ENCODE measurements at regions not wholly inside any gene's neighbourhood (a gene's known extent, or its start where the extent isn't known, plus 50 kb on each side); places are given as distances from the start of the nearest gene placed in this dataset.

- H3K27me3 ChIP-seq (ENCODE audit: control insufficient read depth in 2 of 2, insufficient read depth in 2 of 2, low read length in 2 of 2): no peaks in the 10 kb centered on the region
- no peak overlapping the region for H3K9ac ChIP-seq (replicated peaks; ENCODE audit: extremely low read depth, insufficient read depth, low read length)
- no peak overlapping the region for H2AFZ ChIP-seq (ENCODE audit: low read depth, low read length)
- no peaks in the 10 kb centered on the region for H4K20me1 ChIP-seq (replicated peaks; ENCODE audit: control insufficient read depth, extremely low read depth, insufficient read depth, low read length)
- no peak overlapping the region for H3K4me2 ChIP-seq (ENCODE audit: insufficient read depth, low read length)
- FAIRE-seq: no peak
- no peaks in the 10 kb centered on the region for H3K79me2 ChIP-seq (ENCODE audit: control insufficient read depth, insufficient read depth, low read length)
- H3K4me1 ChIP-seq (ENCODE audit: control insufficient read depth, extremely low read depth, insufficient read depth, low read length): peaks cover 6% of the 10 kb centered on the region
- TF ChIP-seq POLR2A (IDR thresholded peaks at IDR 0.05; ENCODE audit: low read depth, low read length): no peak
- no peak for TF ChIP-seq EZH2 (IDR thresholded peaks at IDR 0.05; ENCODE audit: borderline replicate concordance, low read depth, low read length, severe bottlenecking)
- TF ChIP-seq MYC (IDR thresholded peaks at IDR 0.05; ENCODE audit: low read depth, low read length): no peak
- TF ChIP-seq FOS (IDR thresholded peaks at IDR 0.05; ENCODE audit: borderline replicate concordance, insufficient read depth, low read length): peak; percentile 65
- peak; percentile 35 for TF ChIP-seq JUN (IDR thresholded peaks at IDR 0.05; ENCODE audit: borderline replicate concordance, insufficient read depth, insufficient read length, low read depth)
- TF ChIP-seq POLR2AphosphoS5 (IDR thresholded peaks at IDR 0.05; ENCODE audit: insufficient read depth, low read depth, low read length): peak; percentile 49
- peak; percentile 82 for TF ChIP-seq GATA2 (IDR thresholded peaks at IDR 0.05; ENCODE audit: insufficient read depth, insufficient read length, low read depth, low read length)
- dilution Hi-C loops (cut with MboI; ENCODE audit: extremely low pct_ligation_motif_present, low sequenced_read_pairs) (no loop called here), intact Hi-C loops (cut with micrococcal nuclease) (no loop called here)
- ChIA-PET POLR2A (no interaction called here), CTCF (interaction anchor here (1.0 kb wide), 1 partner anchor 79 kb away, joined by 4 read pairs; no protein-coding TSS in a partner anchor)
- H3K36me3 ChIP-seq (ENCODE audit: control insufficient read depth in 2 of 2, extremely low read depth in 1 of 2, insufficient read depth in 2 of 2, low read length in 2 of 2): no peaks in the 10 kb centered on the region
- peak; percentile 55 for DNase-seq (ENCODE audit: low read depth, low spot score)
- no peak overlapping the region for H3K4me3 ChIP-seq (replicated peaks in 1 of 3; ENCODE audit: insufficient read depth in 1 of 3, low read depth in 1 of 3, low read length in 3 of 3)
- no peak overlapping the region for H3K27ac ChIP-seq (ENCODE audit: insufficient read depth, low read depth, low read length)
- no peaks in the 10 kb centered on the region for H3K9me3 ChIP-seq (replicated peaks; ENCODE audit: control insufficient read depth, insufficient read depth, low read length)
- no TSS peak for BruUV-seq (replicated peaks)
- H3K9me1 ChIP-seq (replicated peaks; ENCODE audit: control insufficient read depth, extremely low read depth, insufficient read depth, low read length): no peaks in the 10 kb centered on the region
Observed at GRCh38 chr15:39281094-39281493, 299.8 kb upstream of the THBS1 start.

- H3K4me3 ChIP-seq (replicated peaks in 1 of 3; ENCODE audit: insufficient read depth in 1 of 3, low read depth in 1 of 3, low read length in 3 of 3): no peak overlapping the region
- no TSS peak for BruUV-seq (replicated peaks)
- FAIRE-seq (no peak), DNase-seq (ENCODE audit: low read depth, low spot score) (no peak)
- dilution Hi-C loops (cut with MboI; ENCODE audit: extremely low pct_ligation_motif_present, low sequenced_read_pairs): no loop called here
- no peak overlapping the region for H3K9ac ChIP-seq (replicated peaks; ENCODE audit: extremely low read depth, insufficient read depth, low read length)
- H3K9me1 ChIP-seq (replicated peaks; ENCODE audit: control insufficient read depth, extremely low read depth, insufficient read depth, low read length): no peaks in the 10 kb centered on the region
- TF ChIP-seq MYC (IDR thresholded peaks at IDR 0.05; ENCODE audit: low read depth, low read length) (no peak), JUN (IDR thresholded peaks at IDR 0.05; ENCODE audit: borderline replicate concordance, insufficient read depth, insufficient read length, low read depth) (no peak), POLR2A (IDR thresholded peaks at IDR 0.05; ENCODE audit: low read depth, low read length) (no peak), CTCF (IDR thresholded peaks at IDR 0.05; ENCODE audit: extremely low read depth in 1 of 2, insufficient read depth in 1 of 2, low read depth in 1 of 2, low read length in 2 of 2) (no peak), POLR2AphosphoS5 (IDR thresholded peaks at IDR 0.05; ENCODE audit: insufficient read depth, low read depth, low read length) (no peak), FOS (IDR thresholded peaks at IDR 0.05; ENCODE audit: borderline replicate concordance, insufficient read depth, low read length) (no peak), MAX (IDR thresholded peaks at IDR 0.05; ENCODE audit: insufficient read depth, insufficient read length) (no peak), EZH2 (IDR thresholded peaks at IDR 0.05; ENCODE audit: borderline replicate concordance, low read depth, low read length, severe bottlenecking) (no peak), GATA2 (IDR thresholded peaks at IDR 0.05; ENCODE audit: insufficient read depth, insufficient read length, low read depth, low read length) (no peak)
- no peaks in the 10 kb centered on the region for H4K20me1 ChIP-seq (replicated peaks; ENCODE audit: control insufficient read depth, extremely low read depth, insufficient read depth, low read length)
- CTCF ChIA-PET: interaction anchor here (1.6 kb wide), 1 partner anchor 9 kb away, joined by 3 read pairs; no protein-coding TSS in a partner anchor
- POLR2A ChIA-PET: no interaction called here
- no peak overlapping the region for H3K27ac ChIP-seq (ENCODE audit: insufficient read depth, low read depth, low read length)
- H3K4me1 ChIP-seq (ENCODE audit: control insufficient read depth, extremely low read depth, insufficient read depth, low read length): peaks cover 16% of the 10 kb centered on the region
- no peak overlapping the region for H2AFZ ChIP-seq (ENCODE audit: low read depth, low read length)
- H3K9me3 ChIP-seq (replicated peaks; ENCODE audit: control insufficient read depth, insufficient read depth, low read length): no peaks in the 10 kb centered on the region
- no peaks in the 10 kb centered on the region for H3K79me2 ChIP-seq (ENCODE audit: control insufficient read depth, insufficient read depth, low read length)
- no peak overlapping the region for H3K4me2 ChIP-seq (ENCODE audit: insufficient read depth, low read length)
- intact Hi-C loops (cut with micrococcal nuclease): no loop called here
- no peaks in the 10 kb centered on the region for H3K27me3 ChIP-seq (ENCODE audit: control insufficient read depth in 2 of 2, insufficient read depth in 2 of 2, low read length in 2 of 2)
- H3K36me3 ChIP-seq (ENCODE audit: control insufficient read depth in 2 of 2, extremely low read depth in 1 of 2, insufficient read depth in 2 of 2, low read length in 2 of 2): no peaks in the 10 kb centered on the region
Observed at GRCh38 chr15:39282663-39283208, 298.1 kb upstream of the THBS1 start.

Measured in endothelial cell of umbilical vein (primary cell).